C1 segment of cervical spinal cord (tissue), 14 donors: ENCODE measurements at regions not wholly inside any gene's neighbourhood (a gene's known extent, or its start where the extent isn't known, plus 50 kb on each side); places are given as distances from the start of the nearest gene placed in this dataset.

Experiments
- DNase-seq, 14 donors: peaks; one replicate each; lab custom pipeline; 2025; lab: John Stamatoyannopoulos, UW

- peak in 1 of 14 donors; percentile 25 for DNase-seq
Observed at GRCh38 chr22:19621373-19622060, 92.8 kb upstream of the SEPTIN5 start.

GRCh38 chr22:19622061-19622441 is 92.3 kb upstream of the SEPTIN5 start:
- no peak for DNase-seq

GRCh38 chr22:19625331-19626041 is 88.8 kb upstream of the SEPTIN5 start:
- DNase-seq, result no peak

GRCh38 chr22:19626042-19626587 is 88.2 kb upstream of the SEPTIN5 start:
- DNase-seq, result no peak

- no peak for DNase-seq
Observed at GRCh38 chr22:19626666-19627065, 87.6 kb upstream of the SEPTIN5 start.

GRCh38 chr22:19628038-19628776 is 86.1 kb upstream of the SEPTIN5 start:
- DNase-seq, result no peak

- DNase-seq, result no peak
Observed at GRCh38 chr22:19629331-19629719, 85.0 kb upstream of the SEPTIN5 start.

- DNase-seq, result peak in 13 of 14 donors; percentile 7 to 69 (median 41)
Observed at GRCh38 chr22:19629720-19630419, 84.4 kb upstream of the SEPTIN5 start.

- no peak for DNase-seq
Observed at GRCh38 chr22:19630614-19631013, 83.7 kb upstream of the SEPTIN5 start.

GRCh38 chr22:19631899-19632667 is 82.2 kb upstream of the SEPTIN5 start:
- DNase-seq, result no peak

- no peak for DNase-seq
Observed at GRCh38 chr22:19632668-19633148, 81.6 kb upstream of the SEPTIN5 start.

- no peak for DNase-seq
Observed at GRCh38 chr22:19634226-19634975, 79.9 kb upstream of the SEPTIN5 start.

GRCh38 chr22:19635644-19636043 is 78.7 kb upstream of the SEPTIN5 start:
- no peak for DNase-seq

GRCh38 chr22:19636696-19637407 is 77.5 kb upstream of the SEPTIN5 start:
- no peak for DNase-seq

- DNase-seq, result no peak
Observed at GRCh38 chr22:19637408-19638281, 76.7 kb upstream of the SEPTIN5 start.

GRCh38 chr22:19638282-19639015 is 75.9 kb upstream of the SEPTIN5 start:
- no peak for DNase-seq

- no peak for DNase-seq
Observed at GRCh38 chr22:19639610-19640135, 74.6 kb upstream of the SEPTIN5 start.
